WTC11 (cell line): ENCODE measurements at regions not wholly inside any gene's neighbourhood (a gene's known extent, or its start where the extent isn't known, plus 50 kb on each side); places are given as distances from the start of the nearest gene placed in this dataset.

Experiments
- ATAC-seq: fragments of 200-7000 bp; cut with Tn5 transposase; 2 replicates; pipeline ENCODE4 v1.10.0; 2021; ENCODE audit warnings: mild to moderate bottlenecking, moderate library complexity
- CTCF ChIA-PET: fragments of 300-600 bp; sonication (Branson Sonifier 250); formaldehyde crosslinking; loops from one replicate; lab custom pipeline; 2021; ENCODE audit warnings: antibody characterized with exemption; lab: Charles Lee
- POLR2A ChIA-PET: fragments of 350-600 bp; sonication (Branson Sonifier 250); formaldehyde crosslinking; loops from one replicate; lab custom pipeline; 2021; ENCODE audit warnings: antibody characterized with exemption; lab: Charles Lee
- DNase-seq: peaks from one replicate; pipeline ENCODE4 v3.0.0; 2021; ENCODE audit warnings: low spot score
- H3K27ac Mint-ChIP-seq: 2 replicates; pipeline ENCODE4 v1.8.0; 2021; ENCODE audit warnings: mixed read lengths
- H3K27me3 Mint-ChIP-seq: 2 replicates; pipeline ENCODE4 v1.8.0; 2021; ENCODE audit warnings: low read depth, mild to moderate bottlenecking, moderate library complexity, mixed read lengths
- H3K36me3 Mint-ChIP-seq: 2 replicates; pipeline ENCODE4 v1.8.0; 2021; ENCODE audit warnings: mixed read lengths
- H3K4me1 Mint-ChIP-seq: 2 replicates; pipeline ENCODE4 v1.8.0; 2022; ENCODE audit warnings: mixed read lengths
- H3K4me3 Mint-ChIP-seq: 2 replicates; pipeline ENCODE4 v1.8.0; 2021; ENCODE audit warnings: mild to moderate bottlenecking, moderate library complexity, mixed read lengths
- H3K9me3 Mint-ChIP-seq: 2 replicates; pipeline ENCODE4 v1.8.0; 2021; ENCODE audit warnings: mixed read lengths
- ATF3 ChIP-seq: sonication (generic); formaldehyde crosslinking; conservative IDR thresholded peaks from 2 replicates; pipeline ENCODE4 v1.8.1; 2022; ENCODE audit warnings: mild to moderate bottlenecking, missing genetic modification reagents
- CREB1 ChIP-seq: sonication (generic); formaldehyde crosslinking; IDR thresholded peaks from 2 replicates; pipeline ENCODE4 v1.8.0; 2023; ENCODE audit warnings: mild to moderate bottlenecking, missing genetic modification reagents
- CREM ChIP-seq: sonication (generic); formaldehyde crosslinking; IDR thresholded peaks from 2 replicates; pipeline ENCODE4 v1.8.1; 2022; ENCODE audit warnings: mild to moderate bottlenecking, missing genetic modification reagents, moderate library complexity
- CTCF ChIP-seq: fragments of 200-600 bp; IDR thresholded peaks from 2 replicates; pipeline ENCODE4 v1.8.0; 2022; ENCODE audit warnings: antibody characterized with exemption
- ETV6 ChIP-seq: sonication (generic); formaldehyde crosslinking; IDR thresholded peaks from 2 replicates; pipeline ENCODE4 v1.8.1; 2022; ENCODE audit warnings: mild to moderate bottlenecking, missing genetic modification reagents
- IRF2 ChIP-seq: sonication (generic); formaldehyde crosslinking; IDR thresholded peaks from 2 replicates; pipeline ENCODE4 v1.8.0; 2022; ENCODE audit warnings: low read depth, missing genetic modification reagents, borderline replicate concordance
- JUN ChIP-seq: sonication (generic); formaldehyde crosslinking; IDR thresholded peaks from 2 replicates; pipeline ENCODE4 v1.8.0; 2023; ENCODE audit warnings: mild to moderate bottlenecking, missing genetic modification reagents
- MAX ChIP-seq: sonication (generic); formaldehyde crosslinking; IDR thresholded peaks from 2 replicates; pipeline ENCODE4 v1.8.0; 2022; ENCODE audit warnings: mild to moderate bottlenecking, missing genetic modification reagents
- NR1H2 ChIP-seq: sonication (generic); formaldehyde crosslinking; IDR thresholded peaks from 2 replicates; pipeline ENCODE4 v1.9.0; 2021; ENCODE audit warnings: mild to moderate bottlenecking, moderate library complexity, missing genetic modification reagents
- OVOL2 ChIP-seq: fragments of 250-450 bp; sonication (Bioruptor Pico); IDR thresholded peaks from 2 replicates; pipeline ENCODE4 v1.9.0; 2021; ENCODE audit warnings: mild to moderate bottlenecking, borderline replicate concordance
- PREB ChIP-seq: sonication (generic); formaldehyde crosslinking; IDR thresholded peaks from 2 replicates; pipeline ENCODE4 v1.8.1; 2022; ENCODE audit warnings: mild to moderate bottlenecking, missing genetic modification reagents, moderate library complexity, borderline replicate concordance
- PRRX2 ChIP-seq: fragments of 250-450 bp; sonication (Bioruptor Pico); IDR thresholded peaks from 2 replicates; pipeline ENCODE4 v1.8.0; 2021; ENCODE audit warnings: mild to moderate bottlenecking
- RELA ChIP-seq: sonication (generic); formaldehyde crosslinking; IDR thresholded peaks from 2 replicates; pipeline ENCODE4 v1.8.1; 2022; ENCODE audit warnings: missing genetic modification reagents, mild to moderate bottlenecking, borderline replicate concordance
- SMAD3 ChIP-seq: sonication (generic); formaldehyde crosslinking; IDR thresholded peaks from 2 replicates; pipeline ENCODE4 v1.8.0; 2022; ENCODE audit warnings: missing genetic modification reagents, mild to moderate bottlenecking, borderline replicate concordance
- TP53 ChIP-seq: sonication (generic); formaldehyde crosslinking; IDR thresholded peaks from 2 replicates; pipeline ENCODE4 v1.8.1; 2023; ENCODE audit warnings: mild to moderate bottlenecking, missing genetic modification reagents
- USF1 ChIP-seq: sonication (generic); formaldehyde crosslinking; IDR thresholded peaks from 2 replicates; pipeline ENCODE4 v1.8.0; 2022; ENCODE audit warnings: mild to moderate bottlenecking, missing genetic modification reagents
- ZBTB43 ChIP-seq: sonication (generic); formaldehyde crosslinking; IDR thresholded peaks from 2 replicates; pipeline ENCODE4 v1.8.1; 2023; ENCODE audit warnings: mild to moderate bottlenecking, missing genetic modification reagents
- ZNF263 ChIP-seq: sonication (generic); formaldehyde crosslinking; IDR thresholded peaks from 2 replicates; pipeline ENCODE4 v1.8.1; 2022; ENCODE audit warnings: low read depth, mild to moderate bottlenecking, moderate library complexity, missing genetic modification reagents
- ZNF281 ChIP-seq: sonication (generic); formaldehyde crosslinking; IDR thresholded peaks from 2 replicates; pipeline ENCODE4 v1.8.0; 2023; ENCODE audit warnings: mild to moderate bottlenecking, missing genetic modification reagents
- ZNF396 ChIP-seq: fragments of 250-450 bp; sonication (Bioruptor Pico); IDR thresholded peaks from 2 replicates; pipeline ENCODE4 v1.8.0; 2021; ENCODE audit warnings: mild to moderate bottlenecking, moderate library complexity, borderline replicate concordance
- ZNF512 ChIP-seq: sonication (generic); formaldehyde crosslinking; IDR thresholded peaks from 2 replicates; pipeline ENCODE4 v1.8.1; 2022; ENCODE audit warnings: missing genetic modification reagents, borderline replicate concordance
- ZSCAN18 ChIP-seq: fragments of 250-450 bp; sonication (Bioruptor Pico); IDR thresholded peaks from 2 replicates; pipeline ENCODE4 v2.1.2; 2022; ENCODE audit warnings: mild to moderate bottlenecking, moderate library complexity

GRCh38 chr4:119977076-119977940, 89.3 kb downstream of the MAD2L1 start (continued):
- TF ChIP-seq USF1 (CRISPR knock-in tag) (no peak), NR1H2 (no peak), OVOL2 (CRISPR knock-in tag) (no peak), MAX (CRISPR knock-in tag) (no peak), PREB (CRISPR knock-in tag) (no peak), RELA (CRISPR knock-in tag) (no peak), ZSCAN18 (CRISPR knock-in tag) (no peak), CREB1 (CRISPR knock-in tag) (no peak), ZBTB43 (CRISPR knock-in tag) (no peak), TP53 (CRISPR knock-in tag) (no peak), CREM (CRISPR knock-in tag) (no peak), IRF2 (CRISPR knock-in tag) (no peak)

- DNase-seq (no peak), ATAC-seq (no peak)
- Mint-ChIP-seq H3K27me3 (no peaks in the 10 kb centered on the region), H3K9me3 (peaks cover 10% of the 10 kb centered on the region; the same call in 1 of the 2 replicates), H3K4me1 (peaks cover 3% of the 10 kb centered on the region), H3K4me3 (no peak overlapping the region), H3K36me3 (no peaks in the 10 kb centered on the region)
- ChIA-PET POLR2A (no interaction called here), CTCF (no interaction called here)
- TF ChIP-seq CREM (CRISPR knock-in tag) (no peak), PRRX2 (CRISPR knock-in tag) (no peak), ZNF263 (CRISPR knock-in tag) (no peak), JUN (no peak), ZNF281 (CRISPR knock-in tag) (no peak), CTCF (no peak), SMAD3 (CRISPR knock-in tag) (no peak), ATF3 (CRISPR knock-in tag) (no peak), ZNF512 (CRISPR knock-in tag) (no peak), ETV6 (CRISPR knock-in tag) (no peak), ZNF396 (no peak)
- TF ChIP-seq, all 79 proteins: peak for 0
- H3K27ac Mint-ChIP-seq = no peak overlapping the region
These were observed 95.1 kb downstream of the MAD2L1 start for GRCh38 chr4:119971431-119972084.
